Trophoblast cell (in vitro differentiated cells and primary cell): ENCODE measurements at regions not wholly inside any gene's neighbourhood (a gene's known extent, or its start where the extent isn't known, plus 50 kb on each side); places are given as distances from the start of the nearest gene placed in this dataset.

Experiments
- DNase-seq, 2 donors: peaks; one replicate each; pipeline ENCODE4 v3.0.0-alpha.2; 2016
- H2AFZ ChIP-seq: 2 replicates; pipeline ENCODE4 v1.6.1; 2013; ENCODE audit warnings: low read length, moderate library complexity, mild to moderate bottlenecking; ENCODE audit not compliant: insufficient read depth, poor library complexity
- H2AK5ac ChIP-seq: 2 replicates; pipeline ENCODE4 v1.6.1; 2013; ENCODE audit warnings: mild to moderate bottlenecking, low read length
- H2BK120ac ChIP-seq: 2 replicates; pipeline ENCODE4 v1.6.1; 2013; ENCODE audit warnings: low read length, mild to moderate bottlenecking, moderate library complexity; ENCODE audit not compliant: insufficient read depth, poor library complexity
- H2BK12ac ChIP-seq: 2 replicates; pipeline ENCODE4 v1.6.1; 2013; ENCODE audit warnings: mild to moderate bottlenecking, low read length, moderate library complexity
- H2BK5ac ChIP-seq: 2 replicates; pipeline ENCODE4 v1.6.1; 2013; ENCODE audit warnings: low read length, low read depth, moderate library complexity, mild to moderate bottlenecking; ENCODE audit not compliant: poor library complexity
- H3K14ac ChIP-seq: 2 replicates; pipeline ENCODE4 v1.6.1; 2013; ENCODE audit warnings: mild to moderate bottlenecking, low read length
- H3K18ac ChIP-seq: 2 replicates; pipeline ENCODE4 v1.6.1; 2013; ENCODE audit warnings: mild to moderate bottlenecking, low read length
- H3K23ac ChIP-seq: 2 replicates; pipeline ENCODE4 v1.6.1; 2013; ENCODE audit warnings: low read length
- H3K27ac ChIP-seq: 2 replicates; pipeline ENCODE4 v1.5.1; 2013; ENCODE audit warnings: low read depth, mild to moderate bottlenecking, inconsistent platforms, low read length, moderate library complexity
- H3K27me3 ChIP-seq: 2 replicates; pipeline ENCODE4 v1.6.1; 2013; ENCODE audit warnings: inconsistent platforms, mild to moderate bottlenecking, low read length, moderate library complexity; ENCODE audit not compliant: insufficient read depth
- H3K36me3 ChIP-seq, 2 experiments: 1 replicate in 1 of 2; 2 replicates in 1 of 2; pipeline ENCODE4 v1.6.1; 2013; ENCODE audit warnings: low read length in 2 of 2, mild to moderate bottlenecking in 2 of 2, moderate library complexity in 1 of 2; ENCODE audit not compliant: insufficient read depth in 2 of 2, control insufficient read depth in 1 of 2
- H3K4ac ChIP-seq: 2 replicates; pipeline ENCODE4 v1.6.1; 2013; ENCODE audit warnings: low read depth, mild to moderate bottlenecking, low read length, moderate library complexity
- H3K4me1 ChIP-seq, 2 experiments: 1 replicate in 1 of 2; 2 replicates in 1 of 2; pipeline ENCODE4 v1.6.1; 2013; ENCODE audit warnings: low read length in 2 of 2, mild to moderate bottlenecking in 2 of 2, moderate library complexity in 1 of 2; ENCODE audit not compliant: insufficient read depth in 2 of 2, control insufficient read depth in 1 of 2
- H3K4me2 ChIP-seq: 2 replicates; pipeline ENCODE4 v1.6.1; 2013; ENCODE audit warnings: inconsistent platforms, mild to moderate bottlenecking, low read length, moderate library complexity
- H3K4me3 ChIP-seq: 2 replicates; pipeline ENCODE4 v1.5.1; 2013; ENCODE audit warnings: mild to moderate bottlenecking, low read depth, low read length, inconsistent platforms
- H3K79me1 ChIP-seq: one replicate; pipeline ENCODE4 v1.6.1; 2013; ENCODE audit warnings: low read length
- H3K79me2 ChIP-seq: 2 replicates; pipeline ENCODE4 v1.6.1; 2013; ENCODE audit warnings: low read length, mild to moderate bottlenecking; ENCODE audit not compliant: control insufficient read depth, insufficient read depth, poor library complexity
- H3K9ac ChIP-seq: 2 replicates; pipeline ENCODE4 v1.6.1; 2013; ENCODE audit warnings: mild to moderate bottlenecking, low read length
- H3K9me3 ChIP-seq: 2 replicates; pipeline ENCODE4 v1.6.1; 2013; ENCODE audit warnings: low read depth, mild to moderate bottlenecking, control low read depth, inconsistent platforms, low read length; ENCODE audit not compliant: insufficient read depth
- H4K12ac ChIP-seq: 2 replicates; pipeline ENCODE4 v1.6.1; 2013; ENCODE audit warnings: low read depth, mild to moderate bottlenecking, low read length, moderate library complexity
- H4K8ac ChIP-seq: 2 replicates; pipeline ENCODE4 v1.6.1; 2013; ENCODE audit warnings: low read depth, mild to moderate bottlenecking, low read length, moderate library complexity
- H4K91ac ChIP-seq: one replicate; pipeline ENCODE4 v1.6.1; 2013; ENCODE audit warnings: low read depth, mild to moderate bottlenecking, low read length, moderate library complexity
- WGBS: extraction: QIAGEN DNeasy Blood & Tissue Kit; methylation state at CpG from one replicate; pipeline ENCODE4 v1.1.7; 2013; ENCODE audit warnings: missing lambda C conversion rate; ENCODE audit not compliant: insufficient read length, insufficient coverage; ENCODE audit errors: extremely low coverage; 5-methylcytosine and 5-hydroxymethylcytosine counted together

DNA sequence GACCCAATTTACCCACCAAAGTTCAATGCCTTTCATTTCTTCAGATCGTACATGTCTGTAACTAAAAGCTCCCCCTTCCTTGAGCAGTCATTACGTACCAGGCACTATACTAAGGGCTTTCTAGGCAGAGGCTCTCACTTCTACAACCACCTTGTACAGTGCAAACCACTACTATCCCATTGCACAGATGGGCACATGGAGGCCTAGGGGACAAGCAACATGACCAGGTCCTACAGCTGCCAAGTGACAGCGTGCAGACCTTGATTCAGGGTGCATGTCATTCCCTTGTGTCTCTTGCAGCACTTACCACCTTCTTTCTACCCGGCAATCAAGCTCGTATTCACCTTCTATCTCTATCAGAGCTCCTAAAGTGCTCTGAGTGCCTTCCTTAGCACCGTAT is 382.7 kb downstream of the SOX9 start:
- H4K12ac ChIP-seq: no peak overlapping the region
- H3K4me3 ChIP-seq: no peak overlapping the region
- H3K36me3 ChIP-seq: no peaks in the 10 kb centered on the region
- peaks cover 2% of the 10 kb centered on the region for H3K79me2 ChIP-seq
- H3K27me3 ChIP-seq: no peaks in the 10 kb centered on the region
- H3K4me2 ChIP-seq: no peak overlapping the region
- H4K8ac ChIP-seq: no peak overlapping the region
- no peaks in the 10 kb centered on the region for H3K9me3 ChIP-seq
- H3K79me1 ChIP-seq: peaks cover 10% of the 10 kb centered on the region
- no peak overlapping the region for H3K9ac ChIP-seq
- no peak overlapping the region for H3K23ac ChIP-seq
- DNase-seq: no peak
- H2BK5ac ChIP-seq: no peak overlapping the region
- no peak overlapping the region for H3K27ac ChIP-seq
- no peak overlapping the region for H2BK120ac ChIP-seq
- no CpG with 5 or more reads among the region's 6 CpGs for WGBS
- peaks cover 18 to 21% of the 10 kb centered on the region in 2 experiments for H3K4me1 ChIP-seq
- H3K4ac ChIP-seq: no peak overlapping the region
- no peak overlapping the region for H2AK5ac ChIP-seq
- H3K14ac ChIP-seq: no peak overlapping the region
- no peak overlapping the region for H3K18ac ChIP-seq
- no peak overlapping the region for H4K91ac ChIP-seq
- no peak overlapping the region for H2AFZ ChIP-seq
- H2BK12ac ChIP-seq: no peak overlapping the region

DNA sequence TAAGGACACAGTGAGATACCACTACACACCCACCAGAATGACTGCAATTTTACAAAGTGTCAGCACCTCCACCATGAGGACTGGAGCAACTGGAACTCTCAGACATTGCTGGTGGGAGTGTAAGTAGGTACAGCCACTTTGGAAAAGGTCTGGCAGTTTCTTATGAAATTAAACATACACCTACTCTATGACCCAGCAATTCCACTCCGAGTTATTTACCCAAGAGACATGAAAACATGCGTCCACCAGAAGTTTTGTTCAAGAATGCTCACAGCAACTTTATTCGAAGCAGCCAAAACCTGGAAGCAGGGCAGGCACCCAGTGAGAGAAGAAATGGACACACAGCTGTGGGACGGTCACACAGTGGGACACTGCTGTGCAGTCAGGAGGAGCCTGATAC is 384.0 kb downstream of the SOX9 start:
- no peak overlapping the region for H3K23ac ChIP-seq
- no peak overlapping the region for H2BK12ac ChIP-seq
- no peak overlapping the region for H2AFZ ChIP-seq
- H3K79me2 ChIP-seq: peaks cover 2% of the 10 kb centered on the region
- H3K9ac ChIP-seq: no peak overlapping the region
- peaks cover 18 to 21% of the 10 kb centered on the region in 2 experiments for H3K4me1 ChIP-seq
- H3K14ac ChIP-seq: no peak overlapping the region
- no peak overlapping the region for H4K91ac ChIP-seq
- H4K8ac ChIP-seq: no peak overlapping the region
- H3K79me1 ChIP-seq: peaks cover 10% of the 10 kb centered on the region
- H2AK5ac ChIP-seq: no peak overlapping the region
- H3K27me3 ChIP-seq: no peaks in the 10 kb centered on the region
- no peak for DNase-seq
- no peak overlapping the region for H3K4ac ChIP-seq
- no peaks in the 10 kb centered on the region for H3K36me3 ChIP-seq
- no peak overlapping the region for H4K12ac ChIP-seq
- H3K27ac ChIP-seq: no peak overlapping the region
- no peak overlapping the region for H3K18ac ChIP-seq
- H2BK120ac ChIP-seq: no peak overlapping the region
- no peak overlapping the region for H3K4me2 ChIP-seq
- no peak overlapping the region for H3K4me3 ChIP-seq
- WGBS: no CpG with 5 or more reads among the region's 4 CpGs
- no peak overlapping the region for H2BK5ac ChIP-seq
- no peaks in the 10 kb centered on the region for H3K9me3 ChIP-seq

DNA sequence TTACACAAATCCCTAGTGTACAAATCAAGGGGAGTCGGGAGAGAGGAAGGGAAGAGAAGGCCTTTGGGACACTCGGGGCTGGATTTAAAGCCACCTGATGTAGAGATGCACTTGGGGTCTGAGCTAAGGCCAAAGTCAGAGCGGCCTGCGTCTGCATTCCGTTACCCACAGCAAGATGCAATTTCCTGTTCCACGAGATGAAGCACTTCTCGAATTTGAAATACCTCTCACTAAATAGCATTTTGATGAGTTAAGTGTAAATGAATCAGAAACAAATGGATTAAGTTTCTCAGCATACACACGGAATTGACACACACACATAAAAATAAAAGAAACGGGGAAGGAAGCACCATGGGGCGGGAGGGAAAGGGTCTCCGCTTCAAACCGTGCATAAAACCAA is 386.0 kb downstream of the SOX9 start:
- no peak overlapping the region for H3K14ac ChIP-seq
- H3K4me2 ChIP-seq: no peak overlapping the region
- no peak overlapping the region for H3K27ac ChIP-seq
- WGBS: no CpG with 5 or more reads among the region's 12 CpGs
- no peak overlapping the region for H3K9ac ChIP-seq
- no peak overlapping the region for H3K4ac ChIP-seq
- H4K91ac ChIP-seq: no peak overlapping the region
- H3K4me3 ChIP-seq: no peak overlapping the region
- H3K27me3 ChIP-seq: no peaks in the 10 kb centered on the region
- no peak overlapping the region for H2BK5ac ChIP-seq
- no peak overlapping the region for H2AK5ac ChIP-seq
- H3K79me2 ChIP-seq: peaks cover under 1% of the 10 kb centered on the region
- no peak overlapping the region for H3K23ac ChIP-seq
- no peak overlapping the region for H3K18ac ChIP-seq
- H2BK120ac ChIP-seq: no peak overlapping the region
- no peak overlapping the region for H4K8ac ChIP-seq
- peaks cover 7% of the 10 kb centered on the region for H3K79me1 ChIP-seq
- H3K36me3 ChIP-seq: no peaks in the 10 kb centered on the region
- H2BK12ac ChIP-seq: no peak overlapping the region
- no peak for DNase-seq
- no peak overlapping the region for H2AFZ ChIP-seq
- peaks cover 11 to 13% of the 10 kb centered on the region in 2 experiments for H3K4me1 ChIP-seq
- H4K12ac ChIP-seq: no peak overlapping the region
- no peaks in the 10 kb centered on the region for H3K9me3 ChIP-seq

DNA sequence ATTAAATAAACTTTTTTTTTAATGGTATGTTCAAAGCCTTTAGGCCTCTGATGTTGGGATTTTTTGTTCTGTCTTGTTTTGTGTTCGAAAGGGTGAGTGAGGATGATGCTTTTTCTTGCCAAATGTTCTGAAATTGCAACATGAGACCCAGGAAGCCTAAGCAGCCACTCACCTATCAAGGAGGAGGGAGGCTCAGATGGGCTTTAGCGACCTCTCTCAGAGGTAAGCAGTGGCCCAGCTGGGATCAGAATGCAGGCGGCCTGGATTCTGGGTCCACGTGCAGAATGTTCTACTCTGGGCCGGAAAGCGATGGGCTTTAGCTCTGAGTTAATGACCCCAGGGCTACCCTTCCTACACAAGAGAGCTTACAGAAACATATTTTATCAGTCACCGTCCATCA is 386.6 kb downstream of the SOX9 start:
- H3K79me1 ChIP-seq: peaks cover 4% of the 10 kb centered on the region
- DNase-seq: no peak
- no peak overlapping the region for H4K12ac ChIP-seq
- peaks cover 6 to 8% of the 10 kb centered on the region in 2 experiments for H3K4me1 ChIP-seq
- WGBS: no CpG with 5 or more reads among the region's 7 CpGs
- no peak overlapping the region for H3K27ac ChIP-seq
- H2BK12ac ChIP-seq: no peak overlapping the region
- H2AK5ac ChIP-seq: no peak overlapping the region
- H3K36me3 ChIP-seq: no peaks in the 10 kb centered on the region
- no peak overlapping the region for H2AFZ ChIP-seq
- no peak overlapping the region for H3K14ac ChIP-seq
- no peak overlapping the region for H3K23ac ChIP-seq
- H2BK120ac ChIP-seq: no peak overlapping the region
- H4K8ac ChIP-seq: no peak overlapping the region
- H3K9ac ChIP-seq: no peak overlapping the region
- H2BK5ac ChIP-seq: no peak overlapping the region
- H3K18ac ChIP-seq: no peak overlapping the region
- no peak overlapping the region for H3K4ac ChIP-seq
- no peaks in the 10 kb centered on the region for H3K27me3 ChIP-seq
- H3K9me3 ChIP-seq: no peaks in the 10 kb centered on the region
- H4K91ac ChIP-seq: no peak overlapping the region
- H3K4me3 ChIP-seq: no peak overlapping the region
- no peaks in the 10 kb centered on the region for H3K79me2 ChIP-seq
- no peak overlapping the region for H3K4me2 ChIP-seq
